Uterus (tissue), 2 donors: ENCODE measurements at regions not wholly inside any gene's neighbourhood (a gene's known extent, or its start where the extent isn't known, plus 50 kb on each side); places are given as distances from the start of the nearest gene placed in this dataset.

Source experiments
- POLR2A ChIP-seq, 2 donors: fragments of 450-650 bp; IDR thresholded peaks; one replicate each; pipeline ENCODE4 v1.6.1; 2016; ENCODE audit warnings: antibody characterized with exemption in 2 of 2, mild to moderate bottlenecking in 1 of 2, moderate library complexity in 1 of 2
- TF ChIP-seq, protein P1 (sequence below), 4 experiments: fragments of 200-600 bp in 2 of 4; fragments of 450-650 bp in 2 of 4; sonication (generic) in 2 of 4; IDR thresholded peaks; one replicate each; pipeline ENCODE4 v1.5.1; 2016 to 2019; ENCODE audit warnings: antibody characterized with exemption in 4 of 4, mild to moderate bottlenecking in 2 of 4, moderate library complexity in 1 of 4

DNA sequence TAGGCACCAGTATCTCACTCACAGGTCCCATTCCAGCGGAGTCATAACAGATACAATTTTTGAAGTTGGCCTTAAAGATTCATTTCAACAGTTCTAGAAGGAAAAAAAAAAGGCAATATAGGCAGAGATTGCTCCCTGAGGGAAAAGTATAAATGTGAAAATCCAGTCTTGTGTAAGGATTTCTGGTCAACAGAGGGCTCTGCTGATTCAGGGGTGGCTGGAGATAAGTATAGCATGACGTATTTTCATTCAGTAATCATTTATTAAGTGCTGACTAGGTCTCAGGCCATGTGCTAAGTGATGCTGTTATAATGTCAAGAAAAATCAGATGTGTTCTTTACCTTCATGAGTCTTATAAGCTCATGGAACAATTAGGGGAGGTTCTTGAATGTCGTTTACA is 377.3 kb upstream of the MEF2C start:
- no peak for TF ChIP-seq POLR2A (IDR thresholded peaks at IDR 0.05)
- TF ChIP-seq, protein P1, sequence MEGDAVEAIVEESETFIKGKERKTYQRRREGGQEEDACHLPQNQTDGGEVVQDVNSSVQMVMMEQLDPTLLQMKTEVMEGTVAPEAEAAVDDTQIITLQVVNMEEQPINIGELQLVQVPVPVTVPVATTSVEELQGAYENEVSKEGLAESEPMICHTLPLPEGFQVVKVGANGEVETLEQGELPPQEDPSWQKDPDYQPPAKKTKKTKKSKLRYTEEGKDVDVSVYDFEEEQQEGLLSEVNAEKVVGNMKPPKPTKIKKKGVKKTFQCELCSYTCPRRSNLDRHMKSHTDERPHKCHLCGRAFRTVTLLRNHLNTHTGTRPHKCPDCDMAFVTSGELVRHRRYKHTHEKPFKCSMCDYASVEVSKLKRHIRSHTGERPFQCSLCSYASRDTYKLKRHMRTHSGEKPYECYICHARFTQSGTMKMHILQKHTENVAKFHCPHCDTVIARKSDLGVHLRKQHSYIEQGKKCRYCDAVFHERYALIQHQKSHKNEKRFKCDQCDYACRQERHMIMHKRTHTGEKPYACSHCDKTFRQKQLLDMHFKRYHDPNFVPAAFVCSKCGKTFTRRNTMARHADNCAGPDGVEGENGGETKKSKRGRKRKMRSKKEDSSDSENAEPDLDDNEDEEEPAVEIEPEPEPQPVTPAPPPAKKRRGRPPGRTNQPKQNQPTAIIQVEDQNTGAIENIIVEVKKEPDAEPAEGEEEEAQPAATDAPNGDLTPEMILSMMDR (IDR thresholded peaks at IDR 0.05): no peak
